ENCODE measurements at regions not wholly inside any gene's neighbourhood (a gene's known extent, or its start where the extent isn't known, plus 50 kb on each side); places are given as distances from the start of the nearest gene placed in this dataset.
"Not testable (repeated sequence)": the region's sequence is repeated elsewhere in the genome, so short reads cannot be mapped to it uniquely, and the experiment has no call there.

DNA sequence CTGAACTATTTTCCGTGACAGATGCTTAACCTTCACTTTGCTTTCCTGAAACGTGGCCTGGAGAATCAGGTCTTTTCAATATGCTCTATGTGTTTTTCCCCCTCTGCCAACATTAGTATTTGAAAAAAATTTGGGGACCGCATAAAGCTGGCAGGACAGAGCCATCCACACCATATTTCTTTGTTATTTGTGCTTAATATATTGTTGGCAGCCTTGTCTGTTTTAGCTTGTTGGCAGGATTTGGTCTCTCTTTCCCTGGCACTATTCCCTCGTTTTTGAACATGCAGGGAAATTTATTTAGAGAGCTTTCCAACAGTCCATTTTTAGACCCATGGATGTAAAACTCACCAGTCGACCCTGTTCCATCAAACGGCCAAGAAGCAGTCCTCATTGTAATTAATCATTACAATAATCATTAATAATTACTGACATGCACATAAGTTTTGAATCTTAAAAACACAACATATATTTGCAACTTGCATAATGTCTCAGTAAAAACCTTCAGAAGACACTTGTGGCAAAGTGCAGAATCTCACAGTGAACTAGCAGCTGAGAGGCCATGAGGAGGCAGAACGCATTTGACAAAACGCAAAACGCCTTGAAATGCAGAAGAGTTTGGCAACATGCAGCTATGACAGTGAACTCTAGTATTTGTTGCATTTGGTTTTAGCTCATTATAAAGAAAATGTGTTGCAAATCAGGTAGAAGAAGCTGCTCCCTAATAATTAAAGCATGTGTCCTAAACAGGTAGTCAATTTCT, 514.2 kb downstream of the C6orf118 start:
- H3K4me3 ChIP-seq (ENCODE audit: low read length), result no peak overlapping the region
- no peak for DNase-seq (ENCODE audit: low read depth, low spot score)

DNA sequence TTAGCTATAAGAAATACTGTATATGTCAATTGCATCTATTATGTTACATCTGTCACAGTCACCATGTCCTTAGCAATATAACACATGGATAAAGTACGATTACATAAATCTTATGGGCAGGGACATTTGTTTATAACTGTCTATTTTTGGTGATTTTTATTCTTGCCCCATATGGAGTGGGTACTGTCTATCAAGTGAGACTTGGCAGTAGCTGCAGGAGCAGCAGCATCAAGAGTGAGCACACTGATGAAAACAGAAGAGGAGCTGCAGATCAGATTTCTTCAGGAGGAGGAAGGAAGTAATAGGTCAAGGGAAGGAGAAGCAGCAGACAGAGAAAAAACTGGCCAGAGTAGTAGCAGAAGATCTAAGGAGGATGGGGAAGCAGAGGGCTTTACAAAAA, 516.7 kb downstream of the C6orf118 start:
- H3K4me3 ChIP-seq (ENCODE audit: low read length), result no peak overlapping the region
- no peak for DNase-seq (ENCODE audit: low read depth, low spot score)

DNA sequence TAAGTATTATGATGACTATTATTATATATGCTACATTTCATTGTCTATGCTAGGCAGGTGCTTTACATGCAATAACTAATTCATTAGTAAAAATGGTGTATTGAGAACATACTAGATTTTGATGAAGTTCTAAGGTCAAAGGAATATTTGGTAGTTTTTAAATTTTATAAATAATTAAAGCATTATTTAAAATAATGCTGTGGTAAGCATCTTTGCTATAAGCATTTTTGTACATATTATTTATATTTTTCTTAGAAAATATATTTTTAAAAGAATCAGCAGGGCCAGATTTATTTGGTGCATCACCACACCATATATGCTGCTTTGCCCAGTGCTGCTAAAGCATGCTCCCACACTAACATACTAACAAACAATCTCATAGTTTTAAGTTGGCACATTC, 517.9 kb downstream of the C6orf118 start:
- H3K4me3 ChIP-seq (ENCODE audit: low read length), result no peak overlapping the region
- DNase-seq (ENCODE audit: low read depth, low spot score), result no peak

DNA sequence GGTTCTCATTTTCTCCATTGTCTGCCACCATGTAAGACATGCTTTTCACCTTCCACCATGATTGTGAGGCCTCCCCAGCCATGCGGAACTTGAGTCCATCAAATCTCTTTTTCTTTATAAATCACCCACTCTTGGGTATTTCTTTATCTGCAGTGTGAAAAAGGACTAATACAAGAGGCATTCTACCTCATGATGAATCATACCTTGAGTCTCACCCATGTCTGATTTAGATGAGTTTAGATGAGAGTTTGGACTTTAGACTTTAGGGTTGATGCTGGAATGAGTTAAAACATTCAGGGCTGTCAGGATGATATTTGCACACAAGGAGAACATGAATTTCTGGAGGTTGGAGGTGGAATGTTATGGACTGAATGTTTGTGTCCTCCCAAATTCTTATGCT, 545.6 kb downstream of the C6orf118 start:
- H3K4me3 ChIP-seq (ENCODE audit: low read length), result no peak overlapping the region
- DNase-seq (ENCODE audit: low read depth, low spot score), result no peak

DNA sequence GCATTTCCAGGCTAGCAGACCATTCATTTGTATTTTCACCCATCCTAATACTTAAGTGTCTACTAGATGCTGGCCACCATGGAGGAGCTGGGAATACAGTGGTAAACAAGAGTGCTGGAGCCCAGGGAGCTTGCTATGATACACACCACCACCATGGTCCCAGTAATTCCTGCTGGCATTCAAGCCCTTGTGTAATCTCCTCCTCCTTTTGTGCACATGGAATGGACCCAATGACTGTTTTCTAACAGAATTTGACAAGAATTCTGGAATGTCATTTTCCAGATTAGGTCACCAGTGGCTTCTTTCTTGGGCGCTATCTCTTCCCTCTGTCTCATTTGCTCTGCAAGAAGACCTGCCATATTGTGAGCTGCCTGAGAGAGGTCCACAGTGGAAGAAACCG, 552.0 kb downstream of the C6orf118 start:
- DNase-seq (ENCODE audit: low read depth, low spot score), result no peak
- H3K4me3 ChIP-seq (ENCODE audit: low read length), result no peak overlapping the region

DNA sequence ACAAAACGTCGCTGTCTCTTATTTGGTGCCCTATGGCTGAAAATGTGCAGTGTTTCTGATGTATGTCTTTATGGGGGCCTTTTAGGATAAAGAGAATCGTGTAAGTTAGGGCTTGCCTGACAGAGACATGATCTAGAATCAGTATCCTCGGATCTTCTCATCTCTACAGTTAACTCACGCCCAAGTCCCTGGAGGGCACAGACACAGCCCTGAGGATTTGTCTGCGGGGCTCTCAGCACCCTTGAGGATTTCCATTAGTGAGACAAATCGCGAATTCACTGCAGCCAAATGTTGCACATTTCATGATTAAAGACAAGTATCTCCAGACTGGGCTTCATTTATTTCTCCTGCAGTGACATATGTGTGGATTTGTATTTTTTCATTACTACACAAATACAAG, 552.7 kb downstream of the C6orf118 start:
- no peak for DNase-seq (ENCODE audit: low read depth, low spot score)
- H3K4me3 ChIP-seq (ENCODE audit: low read length), result no peak overlapping the region

DNA sequence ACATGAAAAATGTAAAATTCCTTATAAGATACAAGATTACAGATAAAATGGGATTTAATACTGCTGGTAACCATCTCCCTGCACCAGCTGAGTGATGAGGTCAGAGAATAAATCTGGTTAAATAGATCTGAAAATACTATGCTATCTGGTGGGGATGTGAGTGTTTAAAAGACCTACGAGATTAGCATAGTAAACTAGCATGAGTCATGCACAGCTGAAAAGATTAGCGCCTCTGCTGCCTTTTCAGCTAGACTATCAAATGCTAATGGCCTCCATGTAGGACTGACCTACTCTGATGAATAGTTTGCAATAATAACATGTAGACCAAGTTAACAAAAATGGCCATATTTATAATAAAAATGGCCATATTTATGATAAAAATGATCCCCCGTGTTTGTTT, 553.3 kb downstream of the C6orf118 start:
- H3K4me3 ChIP-seq (ENCODE audit: low read length), result no peak overlapping the region
- DNase-seq (ENCODE audit: low read depth, low spot score), result no peak

DNA sequence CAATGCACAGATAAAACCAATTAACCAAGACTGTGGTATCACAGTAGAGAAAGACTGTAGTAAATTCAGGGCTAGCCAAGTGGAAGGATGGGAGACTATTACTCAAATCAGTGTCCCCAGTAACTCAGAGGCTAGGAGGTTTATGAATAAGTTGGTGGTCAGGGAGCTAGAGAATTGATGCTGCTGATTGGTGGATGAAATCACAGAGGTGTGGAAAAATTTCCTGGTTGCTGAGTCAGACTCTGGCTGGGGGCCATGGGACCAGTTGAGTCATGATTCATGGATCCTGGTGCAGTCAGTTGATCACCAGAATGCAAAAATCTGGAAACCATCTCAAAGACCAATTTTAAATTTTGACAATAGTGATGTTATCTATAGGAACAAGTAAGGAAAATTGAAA, 555.9 kb downstream of the C6orf118 start:
- DNase-seq (ENCODE audit: low read depth, low spot score), result no peak
- H3K4me3 ChIP-seq (ENCODE audit: low read length), result no peak overlapping the region

DNA sequence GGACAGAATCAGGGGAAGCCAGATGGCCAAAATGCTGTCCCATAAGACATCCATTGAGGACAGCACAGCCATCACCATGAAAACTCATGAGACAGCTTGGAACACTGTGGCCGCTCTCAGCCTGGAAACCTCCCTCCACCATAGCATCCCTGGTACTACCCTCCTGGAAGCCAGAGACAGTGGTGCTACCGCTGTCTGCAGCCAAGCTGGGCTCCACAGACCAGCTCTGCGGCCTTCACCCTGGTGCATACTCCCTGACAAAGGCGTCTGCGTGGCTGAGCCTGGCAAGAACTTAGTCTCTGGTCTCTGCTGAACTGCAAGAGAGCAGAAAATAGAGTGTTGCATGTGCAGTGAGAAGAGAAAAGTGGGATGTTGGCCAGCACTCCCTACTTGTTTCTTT, 558.0 kb downstream of the C6orf118 start:
- no peak overlapping the region for H3K4me3 ChIP-seq (ENCODE audit: low read length)
- no peak for DNase-seq (ENCODE audit: low read depth, low spot score)

DNA sequence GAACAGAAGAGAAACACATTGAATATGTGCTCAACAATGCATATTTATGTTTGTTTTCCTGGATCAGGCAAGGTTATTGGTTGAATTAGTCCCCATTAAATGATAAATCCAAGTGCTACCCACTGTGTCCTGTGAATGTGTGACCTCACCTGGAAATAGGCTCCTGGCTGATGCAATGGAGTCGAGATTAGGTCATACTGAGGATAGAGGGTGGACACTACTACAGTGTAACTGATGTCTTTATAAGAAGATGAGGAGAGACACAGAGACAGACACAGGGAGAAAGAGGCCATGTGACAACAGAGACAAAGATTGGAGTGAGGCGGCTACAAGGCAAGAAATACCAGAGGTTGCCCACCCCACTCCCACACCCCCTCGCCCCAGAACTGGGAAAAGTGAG, 559.3 kb downstream of the C6orf118 start:
- no peak for DNase-seq (ENCODE audit: low read depth, low spot score)
- no peak overlapping the region for H3K4me3 ChIP-seq (ENCODE audit: low read length)

DNA sequence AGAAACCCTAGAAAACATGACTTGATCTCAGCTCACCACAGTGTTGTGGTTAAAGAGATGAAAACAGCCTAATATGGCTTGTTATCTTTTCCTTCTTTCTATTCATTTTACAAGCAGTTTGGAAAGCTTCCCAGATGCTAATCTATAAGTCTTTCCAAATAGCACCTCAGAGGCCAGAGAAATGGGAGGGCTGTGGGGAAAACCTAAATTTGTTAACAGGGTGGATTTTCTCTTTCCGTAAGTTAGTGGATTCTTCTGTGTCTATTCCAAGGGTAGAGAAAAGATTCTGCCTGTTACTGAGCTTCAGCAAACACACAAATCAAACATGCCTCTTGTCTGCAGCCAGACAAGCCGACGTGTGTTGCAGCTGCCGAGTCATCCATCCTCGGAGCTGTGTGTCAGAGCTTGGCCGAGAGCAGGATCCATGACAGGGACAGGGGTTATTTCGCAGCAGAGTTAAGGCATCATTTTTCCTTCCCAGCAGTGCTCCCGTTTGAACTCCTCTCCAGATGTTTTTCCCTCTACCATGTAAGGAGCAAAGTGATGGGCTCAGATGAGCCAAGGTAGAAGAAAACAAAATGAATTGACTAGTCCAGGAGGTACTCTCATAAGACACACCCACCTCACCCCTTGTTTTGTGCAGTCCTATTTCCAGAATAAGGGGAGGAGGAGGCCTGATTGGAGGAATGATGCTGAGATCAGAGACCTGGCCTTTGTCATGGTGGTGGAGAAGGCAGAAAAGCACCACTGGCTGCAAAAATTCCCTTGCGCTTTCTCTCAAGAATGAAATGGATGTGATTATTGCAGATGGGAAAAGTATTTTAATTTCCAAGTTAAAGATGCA, 560.0 kb downstream of the C6orf118 start:
- DNase-seq (ENCODE audit: low read depth, low spot score), result no peak
- H3K4me3 ChIP-seq (ENCODE audit: low read length), result no peak overlapping the region

DNA sequence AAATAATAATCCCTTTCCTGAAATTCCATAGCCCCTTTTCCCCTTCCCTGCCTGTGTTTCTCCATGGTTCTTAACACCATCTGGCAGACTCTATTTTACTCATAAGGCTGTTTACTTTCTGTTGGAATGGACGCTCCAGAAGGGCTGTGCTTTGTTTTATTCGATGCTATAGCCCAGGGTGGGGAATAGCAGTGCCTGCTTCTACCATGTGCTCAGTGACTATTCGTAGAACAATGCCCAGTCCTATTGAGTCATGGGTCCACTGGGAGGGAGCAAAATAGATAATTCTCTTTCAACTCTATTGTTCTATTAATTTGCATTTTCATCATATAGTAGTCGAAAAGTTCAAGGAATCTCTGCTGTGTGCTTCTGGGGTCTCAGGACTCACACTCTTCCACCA, 565.1 kb downstream of the C6orf118 start:
- H3K4me3 ChIP-seq (ENCODE audit: low read length), result no peak overlapping the region
- no peak for DNase-seq (ENCODE audit: low read depth, low spot score)

DNA sequence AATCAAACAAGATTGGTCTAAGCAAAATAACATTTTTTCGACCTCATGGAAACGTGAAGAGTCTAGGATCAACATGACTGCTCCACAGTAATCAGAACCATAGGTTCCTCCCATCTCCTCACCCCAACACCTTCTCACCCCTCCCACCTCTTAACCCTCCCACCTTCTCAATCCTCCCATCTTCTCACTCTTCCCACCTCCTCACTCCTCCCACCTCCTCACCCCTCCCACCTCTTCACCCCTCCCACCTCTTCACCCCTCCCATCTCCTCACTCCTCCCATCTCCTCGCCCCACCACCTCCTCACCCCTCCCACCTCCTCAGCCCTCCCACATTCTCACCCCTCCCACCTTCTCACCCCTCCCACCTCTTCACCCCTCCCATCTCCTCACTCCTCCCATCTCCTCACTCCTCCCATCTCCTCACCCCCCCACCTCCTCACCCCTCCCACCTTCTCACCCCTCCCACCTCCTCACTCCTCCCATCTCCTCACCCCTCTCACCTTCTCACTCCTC, 567.4 kb downstream of the C6orf118 start:
- DNase-seq (ENCODE audit: low read depth, low spot score), result no peak
- no peak overlapping the region for H3K4me3 ChIP-seq (ENCODE audit: low read length)

DNA sequence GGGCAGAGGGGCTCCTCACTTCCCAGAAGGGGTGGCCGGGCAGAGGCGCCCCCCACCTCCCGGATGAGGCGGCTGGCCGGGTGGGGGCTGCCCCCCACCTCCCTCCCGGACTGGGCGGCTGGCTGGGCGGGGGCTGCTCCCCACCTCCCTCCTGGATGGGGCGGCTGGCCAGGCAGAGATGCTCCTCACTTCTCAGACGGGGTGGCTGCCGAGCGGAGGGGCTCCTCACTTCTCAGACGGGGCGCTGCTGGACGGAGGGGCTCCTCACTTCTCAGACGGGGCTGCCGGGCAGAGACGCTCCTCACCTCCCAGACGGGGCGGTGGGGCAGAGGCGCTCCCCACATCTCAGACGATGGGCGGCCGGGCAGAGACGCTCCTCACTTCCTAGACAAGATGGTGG, 573.3 kb downstream of the C6orf118 start:
- not testable (repeated sequence) for H3K4me3 ChIP-seq (ENCODE audit: low read length)

DNA sequence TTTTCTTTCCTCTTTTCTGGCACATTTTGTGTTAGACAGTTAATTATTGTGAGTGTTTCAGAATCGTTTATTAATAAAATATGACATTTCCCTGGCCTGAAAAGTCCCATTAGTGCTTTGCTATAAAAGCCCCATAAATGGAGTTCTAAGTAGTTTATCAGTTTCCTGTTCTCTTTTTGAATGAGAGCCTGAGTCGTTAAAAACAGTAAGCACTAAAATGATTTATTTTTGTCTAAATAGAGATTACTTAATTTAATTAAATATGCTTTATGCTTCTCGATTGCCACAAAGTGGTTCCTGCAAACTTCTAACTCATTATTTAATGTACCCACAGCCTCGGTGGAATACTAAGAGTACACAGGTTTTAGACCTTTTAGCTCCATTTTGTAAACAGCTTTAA, 577.9 kb downstream of the C6orf118 start:
- DNase-seq (ENCODE audit: low read depth, low spot score), result no peak
- H3K4me3 ChIP-seq (ENCODE audit: low read length), result no peak overlapping the region

More for the DNA sequence above, 573.3 kb downstream of the C6orf118 start:
- DNase-seq (ENCODE audit: low read depth, low spot score), result not testable (repeated sequence)

DNA sequence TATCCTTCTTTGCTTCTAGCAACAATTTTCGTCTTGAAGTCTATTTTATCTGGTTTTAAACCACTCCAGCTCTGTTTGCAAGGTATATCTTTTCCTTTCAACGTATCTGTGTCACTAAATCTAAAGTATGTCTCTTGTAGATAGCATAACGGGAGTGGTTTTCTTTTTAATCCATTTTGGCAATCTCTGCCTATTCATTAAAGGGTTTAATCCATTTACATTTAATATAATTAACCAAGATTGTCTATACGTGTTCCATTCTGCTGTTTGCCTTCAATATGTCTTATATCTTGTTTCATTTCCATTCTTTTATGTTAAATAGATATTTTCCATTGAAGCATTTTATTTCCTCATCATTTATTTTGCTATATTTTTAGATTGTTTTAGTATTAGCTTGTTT, 587.9 kb downstream of the C6orf118 start:
- no peak for DNase-seq (ENCODE audit: low read depth, low spot score)

DNA sequence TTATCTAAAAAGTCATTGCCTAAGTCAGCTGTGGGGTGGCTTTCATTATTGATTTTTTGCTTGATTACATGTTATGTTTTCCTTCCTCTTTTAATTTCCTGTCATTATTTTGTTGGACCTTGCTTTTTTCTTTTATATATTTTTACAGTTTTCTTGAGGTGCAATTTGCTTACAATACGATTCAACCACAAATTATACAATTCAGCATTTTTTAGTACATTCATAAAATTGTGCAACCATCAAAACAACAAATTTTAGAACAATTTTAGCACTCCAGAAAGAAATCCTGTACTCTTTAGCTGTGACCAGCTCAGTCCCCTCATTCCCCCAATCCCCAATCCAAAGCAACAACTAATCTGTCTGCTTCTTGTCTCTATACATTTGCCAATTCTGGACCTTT, 608.9 kb downstream of the C6orf118 start:
- DNase-seq (ENCODE audit: low read depth, low spot score), result no peak

More for the DNA sequence above, 587.9 kb downstream of the C6orf118 start:
- H3K4me3 ChIP-seq (ENCODE audit: low read length), result no peak overlapping the region

DNA sequence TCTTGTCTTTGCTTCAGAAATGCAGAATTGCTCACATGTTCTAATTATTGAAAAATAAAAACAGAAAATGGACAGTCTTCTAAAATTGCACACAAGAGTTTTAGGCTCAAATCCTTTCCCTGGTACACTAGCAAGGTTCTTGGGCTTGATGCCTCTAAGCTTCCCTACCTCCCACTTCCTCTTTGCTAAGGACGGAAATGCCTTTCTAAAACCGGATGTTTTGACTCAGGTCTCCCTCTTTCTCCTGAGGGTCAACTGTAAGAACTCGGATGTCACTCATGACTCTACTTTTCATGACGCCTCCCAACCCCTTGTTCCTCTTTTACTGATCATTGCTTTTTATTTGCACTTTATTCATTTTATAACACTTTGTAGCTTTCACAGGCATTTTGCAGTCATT, 613.5 kb downstream of the C6orf118 start:
- no peak overlapping the region for H3K4me3 ChIP-seq (ENCODE audit: low read length)
- no peak for DNase-seq (ENCODE audit: low read depth, low spot score)

More for the DNA sequence above, 608.9 kb downstream of the C6orf118 start:
- no peak overlapping the region for H3K4me3 ChIP-seq (ENCODE audit: low read length)

DNA sequence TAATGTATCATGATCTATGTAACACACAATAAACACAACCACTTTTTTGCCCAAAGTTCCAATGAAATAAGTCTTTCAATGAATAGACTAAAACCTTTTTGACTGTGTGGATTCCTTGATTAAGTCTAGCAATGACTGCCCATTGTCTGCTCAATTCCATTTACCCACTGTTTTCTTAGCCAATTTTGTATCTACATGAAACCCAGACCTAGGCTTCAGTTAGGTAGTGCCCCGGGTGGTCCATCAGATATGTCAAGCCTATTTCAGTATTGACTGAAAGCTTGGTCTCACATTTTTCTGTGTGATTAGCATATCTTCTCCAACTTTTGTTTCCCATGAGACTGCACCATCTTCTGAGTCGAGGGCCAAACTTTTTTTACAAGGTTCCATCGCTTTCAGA, 615.0 kb downstream of the C6orf118 start:
- H3K4me3 ChIP-seq (ENCODE audit: low read length), result no peak overlapping the region
- DNase-seq (ENCODE audit: low read depth, low spot score), result no peak

DNA sequence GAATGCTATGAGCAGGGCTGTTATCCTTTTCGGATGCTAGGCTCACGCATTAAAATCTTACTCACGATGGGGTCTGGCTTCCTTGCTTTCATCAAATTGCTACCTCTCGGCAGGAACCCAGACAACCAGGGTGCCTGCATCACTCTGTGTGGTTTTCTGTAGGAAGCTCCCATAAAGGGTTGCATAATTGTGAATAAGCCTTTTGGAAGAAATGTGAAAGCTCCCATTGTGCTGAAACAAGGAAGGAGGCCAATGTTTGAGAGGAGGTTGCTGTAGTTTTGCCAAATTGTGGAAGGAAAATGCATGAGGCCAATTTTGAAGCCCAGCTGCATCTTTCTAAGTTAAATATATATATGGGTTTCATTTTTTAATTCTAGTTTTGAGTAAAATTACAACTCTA, 615.5 kb downstream of the C6orf118 start:
- no peak for DNase-seq (ENCODE audit: low read depth, low spot score)
- no peak overlapping the region for H3K4me3 ChIP-seq (ENCODE audit: low read length)
